CD1c-positive myeloid dendritic cell (primary cell): ENCODE measurements at regions not wholly inside any gene's neighbourhood (a gene's known extent, or its start where the extent isn't known, plus 50 kb on each side); places are given as distances from the start of the nearest gene placed in this dataset.

Experiments
- DNase-seq: peaks from one replicate; pipeline ENCODE4 v3.0.0-alpha.2; 2016; ENCODE audit errors: extremely low spot score

- DNase-seq: no peak
Observed at GRCh38 chr2:63658176-63658968, 69.6 kb downstream of the MDH1 start.

GRCh38 chr2:63660060-63660459 is 71.3 kb downstream of the MDH1 start:
- DNase-seq: no peak

- DNase-seq: peak; percentile 20
Observed at GRCh38 chr2:63661076-63661475, 72.3 kb downstream of the MDH1 start.

GRCh38 chr2:63662028-63662804 is 73.5 kb downstream of the MDH1 start:
- no peak for DNase-seq

- DNase-seq: peak; percentile 10
Observed at GRCh38 chr2:63663013-63663864, 74.5 kb downstream of the MDH1 start.

- no peak for DNase-seq
Observed at GRCh38 chr2:63665091-63665490, 76.3 kb downstream of the MDH1 start.

- no peak for DNase-seq
Observed at GRCh38 chr2:63665846-63666475, 77.2 kb downstream of the MDH1 start.

- no peak for DNase-seq
Observed at GRCh38 chr2:63667132-63667700, 78.5 kb downstream of the MDH1 start.

- DNase-seq: no peak
Observed at GRCh38 chr2:63668000-63668399, 79.2 kb downstream of the MDH1 start.

- DNase-seq: no peak
Observed at GRCh38 chr2:63668466-63668865, 79.7 kb downstream of the MDH1 start.

GRCh38 chr2:63669596-63669995 is 80.8 kb downstream of the MDH1 start:
- DNase-seq: no peak

GRCh38 chr2:63673865-63674533 is 85.2 kb downstream of the MDH1 start:
- DNase-seq: no peak

- no peak for DNase-seq
Observed at GRCh38 chr2:63675026-63675425, 86.3 kb downstream of the MDH1 start.

- DNase-seq: no peak
Observed at GRCh38 chr2:63676135-63676534, 87.4 kb downstream of the MDH1 start.

- no peak for DNase-seq
Observed at GRCh38 chr2:63678085-63678484, 89.3 kb downstream of the MDH1 start.

- no peak for DNase-seq
Observed at GRCh38 chr2:63678551-63678950, 89.8 kb downstream of the MDH1 start.

GRCh38 chr2:63679252-63679855 is 90.6 kb downstream of the MDH1 start:
- no peak for DNase-seq

GRCh38 chr2:63680455-63680854 is 91.7 kb downstream of the MDH1 start:
- DNase-seq: no peak

GRCh38 chr2:63681896-63682295 is 93.1 kb downstream of the MDH1 start:
- no peak for DNase-seq

- DNase-seq: peak; percentile 58
Observed at GRCh38 chr2:63692002-63692606, 103.3 kb downstream of the MDH1 start.
